T-helper 17 cell (primary cell): ENCODE measurements at regions not wholly inside any gene's neighbourhood (a gene's known extent, or its start where the extent isn't known, plus 50 kb on each side); places are given as distances from the start of the nearest gene placed in this dataset.

ENCODE experiments used
- ATAC-seq: fragments of 150-1000 bp; cut with Tn5 transposase; 2 replicates; pipeline ENCODE4 v1.10.0; 2021; ENCODE audit warnings: mild to moderate bottlenecking, moderate library complexity
- DNase-seq, 3 donors: peaks; one replicate each; pipeline versions ENCODE4 v3.0.0 to v3.0.0-alpha.2; 2020 to 2021
- H3K9me3 ChIP-seq: one replicate; pipeline ENCODE4 v1.7.0; 2013; ENCODE audit warnings: low read length, mild to moderate bottlenecking; ENCODE audit not compliant: control insufficient read depth, poor library complexity, severe bottlenecking
- H3K27ac Mint-ChIP-seq: one replicate; pipeline ENCODE4 v1.8.0; 2022; ENCODE audit warnings: mild to moderate bottlenecking, moderate library complexity, mixed read lengths
- H3K27me3 Mint-ChIP-seq: one replicate; pipeline ENCODE4 v1.8.0; 2022; ENCODE audit warnings: mixed read lengths
- H3K36me3 Mint-ChIP-seq: one replicate; pipeline ENCODE4 v1.8.0; 2022; ENCODE audit warnings: low read depth, mixed read lengths
- H3K4me1 Mint-ChIP-seq: one replicate; pipeline ENCODE4 v1.8.0; 2022; ENCODE audit warnings: mild to moderate bottlenecking, mixed read lengths
- H3K4me3 Mint-ChIP-seq: one replicate; pipeline ENCODE4 v1.8.0; 2022; ENCODE audit warnings: mild to moderate bottlenecking, moderate library complexity, mixed read lengths

GRCh38 chr10:71070741-71071140, 141.6 kb upstream of the UNC5B start:
- Mint-ChIP-seq H3K4me1 (peaks cover 2% of the 10 kb centered on the region), H3K4me3 (no peak overlapping the region), H3K27ac (no peak overlapping the region), H3K36me3 (peaks cover 3% of the 10 kb centered on the region), H3K27me3 (peaks cover 23% of the 10 kb centered on the region)
- ATAC-seq (no peak), DNase-seq (no peak)
- no peaks in the 10 kb centered on the region for H3K9me3 ChIP-seq

GRCh38 chr10:71072131-71072822, 140.1 kb upstream of the UNC5B start:
- H3K4me1 Mint-ChIP-seq: peaks cover 5% of the 10 kb centered on the region

GRCh38 chr10:71072823-71073210, 139.6 kb upstream of the UNC5B start:
- Mint-ChIP-seq H3K4me1 (peaks cover 5% of the 10 kb centered on the region), H3K27me3 (peaks cover 23% of the 10 kb centered on the region), H3K4me3 (no peak overlapping the region), H3K27ac (no peak overlapping the region), H3K36me3 (peaks cover 3% of the 10 kb centered on the region)
- no peaks in the 10 kb centered on the region for H3K9me3 ChIP-seq
- DNase-seq (no peak), ATAC-seq (no peak)

More at GRCh38 chr10:71072131-71072822, 140.1 kb upstream of the UNC5B start:
- Mint-ChIP-seq H3K27me3 (peaks cover 28% of the 10 kb centered on the region), H3K27ac (no peak overlapping the region), H3K4me3 (no peak overlapping the region), H3K36me3 (peaks cover 3% of the 10 kb centered on the region)
- no peaks in the 10 kb centered on the region for H3K9me3 ChIP-seq
- DNase-seq (no peak), ATAC-seq (no peak)

GRCh38 chr10:71073451-71074175, 138.8 kb upstream of the UNC5B start:
- H3K27me3 Mint-ChIP-seq: peaks cover 25% of the 10 kb centered on the region
- no peak overlapping the region for H3K27ac Mint-ChIP-seq
- no peak overlapping the region for H3K4me3 Mint-ChIP-seq
- DNase-seq (no peak), ATAC-seq (no peak)
- peaks cover 5% of the 10 kb centered on the region for H3K4me1 Mint-ChIP-seq
- H3K9me3 ChIP-seq: no peaks in the 10 kb centered on the region
- H3K36me3 Mint-ChIP-seq: peaks cover 3% of the 10 kb centered on the region

GRCh38 chr10:71074176-71074755, 138.1 kb upstream of the UNC5B start:
- ATAC-seq (no peak), DNase-seq (no peak)
- Mint-ChIP-seq H3K4me1 (peaks cover 5% of the 10 kb centered on the region), H3K4me3 (no peak overlapping the region), H3K27ac (no peak overlapping the region), H3K27me3 (peaks cover 31% of the 10 kb centered on the region), H3K36me3 (peaks cover 3% of the 10 kb centered on the region)
- no peaks in the 10 kb centered on the region for H3K9me3 ChIP-seq

GRCh38 chr10:71075086-71075758, 137.1 kb upstream of the UNC5B start:
- H3K4me1 Mint-ChIP-seq: peaks cover 3% of the 10 kb centered on the region
- H3K4me3 Mint-ChIP-seq: no peak overlapping the region
- no peak overlapping the region for H3K27ac Mint-ChIP-seq
- no peaks in the 10 kb centered on the region for H3K9me3 ChIP-seq
- ATAC-seq (no peak), DNase-seq (no peak)
- peaks cover 3% of the 10 kb centered on the region for H3K36me3 Mint-ChIP-seq
- H3K27me3 Mint-ChIP-seq: peaks cover 37% of the 10 kb centered on the region

GRCh38 chr10:71075759-71076472, 136.5 kb upstream of the UNC5B start:
- ATAC-seq: no peak
- H3K4me1 Mint-ChIP-seq: peaks cover 3% of the 10 kb centered on the region
- H3K27me3 Mint-ChIP-seq: peaks cover 41% of the 10 kb centered on the region
- H3K4me3 Mint-ChIP-seq: no peak overlapping the region
- H3K36me3 Mint-ChIP-seq: peaks cover 3% of the 10 kb centered on the region
- H3K9me3 ChIP-seq: no peaks in the 10 kb centered on the region
- no peak for DNase-seq
- no peak overlapping the region for H3K27ac Mint-ChIP-seq

GRCh38 chr10:71076473-71077142, 135.8 kb upstream of the UNC5B start:
- ATAC-seq (no peak), DNase-seq (no peak)
- Mint-ChIP-seq H3K27me3 (peaks cover 38% of the 10 kb centered on the region), H3K27ac (peak overlapping the region; percentile 47), H3K36me3 (peaks cover 3% of the 10 kb centered on the region), H3K4me1 (peaks cover 3% of the 10 kb centered on the region), H3K4me3 (no peak overlapping the region)
- H3K9me3 ChIP-seq: no peaks in the 10 kb centered on the region

GRCh38 chr10:71077143-71077581, 135.2 kb upstream of the UNC5B start:
- Mint-ChIP-seq H3K27ac (peak overlapping the region; percentile 47), H3K27me3 (peaks cover 33% of the 10 kb centered on the region), H3K4me1 (peaks cover 3% of the 10 kb centered on the region), H3K4me3 (no peak overlapping the region), H3K36me3 (peaks cover 1% of the 10 kb centered on the region)
- no peaks in the 10 kb centered on the region for H3K9me3 ChIP-seq
- ATAC-seq: no peak
- DNase-seq: no peak

GRCh38 chr10:71077796-71078453, 134.4 kb upstream of the UNC5B start:
- Mint-ChIP-seq H3K4me1 (peaks cover 3% of the 10 kb centered on the region), H3K36me3 (no peaks in the 10 kb centered on the region), H3K4me3 (no peak overlapping the region), H3K27me3 (peaks cover 32% of the 10 kb centered on the region), H3K27ac (no peak overlapping the region)
- ATAC-seq (no peak), DNase-seq (no peak)
- no peaks in the 10 kb centered on the region for H3K9me3 ChIP-seq

GRCh38 chr10:71078454-71079145, 133.8 kb upstream of the UNC5B start:
- no peaks in the 10 kb centered on the region for H3K9me3 ChIP-seq
- H3K4me3 Mint-ChIP-seq: no peak overlapping the region
- H3K27ac Mint-ChIP-seq: no peak overlapping the region
- peaks cover 32% of the 10 kb centered on the region for H3K27me3 Mint-ChIP-seq
- H3K4me1 Mint-ChIP-seq: peaks cover 3% of the 10 kb centered on the region
- H3K36me3 Mint-ChIP-seq: no peaks in the 10 kb centered on the region
- DNase-seq (no peak), ATAC-seq (no peak)
